Amniotic epithelial cell (primary cell): ENCODE measurements at regions not wholly inside any gene's neighbourhood (a gene's known extent, or its start where the extent isn't known, plus 50 kb on each side); places are given as distances from the start of the nearest gene placed in this dataset.
"Not testable (repeated sequence)": the region's sequence is repeated elsewhere in the genome, so short reads cannot be mapped to it uniquely, and the experiment has no call there.

Source experiments
- DNase-seq: peaks from one replicate; pipeline ENCODE4 v3.0.0-alpha.2; 2010; ENCODE audit warnings: low read depth

- DNase-seq, result peak; percentile 23
These were observed 673.4 kb upstream of the MEF2C start for GRCh38 chr5:89556215-89556913.

- DNase-seq, result no peak
These were observed 663.7 kb upstream of the MEF2C start for GRCh38 chr5:89546657-89547056.

GRCh38 chr5:89545626-89546025 lies 662.6 kb upstream of the MEF2C start:
- DNase-seq, result no peak

- no peak for DNase-seq
These were observed 662.1 kb upstream of the MEF2C start for GRCh38 chr5:89545076-89545475.

- no peak for DNase-seq
These were observed 659.8 kb upstream of the MEF2C start for GRCh38 chr5:89542736-89543135.

- no peak for DNase-seq
These were observed 654.8 kb upstream of the MEF2C start for GRCh38 chr5:89537800-89538199.

- no peak for DNase-seq
These were observed 653.0 kb upstream of the MEF2C start for GRCh38 chr5:89536020-89536419.

GRCh38 chr5:89535411-89535810 lies 652.4 kb upstream of the MEF2C start:
- no peak for DNase-seq

- DNase-seq, result peak; percentile 3
These were observed 651.3 kb upstream of the MEF2C start for GRCh38 chr5:89534331-89534730.

GRCh38 chr5:89524785-89525184 lies 641.8 kb upstream of the MEF2C start:
- DNase-seq, result no peak

GRCh38 chr5:89523867-89524266 lies 640.9 kb upstream of the MEF2C start:
- not testable (repeated sequence) for DNase-seq

- DNase-seq, result no peak
These were observed 637.8 kb upstream of the MEF2C start for GRCh38 chr5:89520771-89521170.

GRCh38 chr5:89513299-89514044 lies 630.5 kb upstream of the MEF2C start:
- peak; percentile 9 for DNase-seq

GRCh38 chr5:89504051-89504450 lies 621.1 kb upstream of the MEF2C start:
- DNase-seq, result no peak

- DNase-seq, result no peak
These were observed 616.8 kb upstream of the MEF2C start for GRCh38 chr5:89499787-89500186.

GRCh38 chr5:89498699-89499098 lies 615.7 kb upstream of the MEF2C start:
- no peak for DNase-seq

- DNase-seq, result no peak
These were observed 610.4 kb upstream of the MEF2C start for GRCh38 chr5:89493414-89493813.

GRCh38 chr5:89484962-89485361 lies 602.0 kb upstream of the MEF2C start:
- DNase-seq, result no peak

GRCh38 chr5:89480406-89481007 lies 597.5 kb upstream of the MEF2C start:
- no peak for DNase-seq

GRCh38 chr5:89478851-89479250 lies 595.9 kb upstream of the MEF2C start:
- DNase-seq, result no peak

- DNase-seq, result no peak
These were observed 590.2 kb upstream of the MEF2C start for GRCh38 chr5:89473196-89473595.

GRCh38 chr5:89471541-89471940 lies 588.6 kb upstream of the MEF2C start:
- DNase-seq, result peak; percentile 1

- no peak for DNase-seq
These were observed 588.1 kb upstream of the MEF2C start for GRCh38 chr5:89471115-89471514.
